ENCODE measurements at regions not wholly inside any gene's neighbourhood (a gene's known extent, or its start where the extent isn't known, plus 50 kb on each side); places are given as distances from the start of the nearest gene placed in this dataset.

DNA sequence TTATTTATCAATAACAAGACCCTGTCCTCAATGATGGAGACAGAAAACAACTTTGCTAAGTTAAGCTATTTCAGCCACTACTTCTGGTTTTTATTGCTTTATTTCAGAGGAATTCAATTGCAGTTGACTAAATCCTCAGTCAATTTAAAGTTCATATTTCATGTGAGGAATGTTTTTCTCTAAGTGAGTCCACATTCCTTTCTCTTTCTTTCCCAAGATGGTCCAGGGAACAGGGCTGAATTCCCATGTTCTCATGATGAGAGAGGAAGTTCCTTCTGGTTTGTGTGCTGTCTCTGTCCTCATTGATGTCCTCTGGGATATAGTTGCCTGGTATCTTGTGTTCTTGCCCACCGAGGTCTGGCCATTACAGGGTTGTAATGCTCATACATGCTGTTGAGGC is 117.2 kb downstream of the SLIT2 start:
- H3K27ac ChIP-seq, result no peak overlapping the region
- TF ChIP-seq, protein P1, sequence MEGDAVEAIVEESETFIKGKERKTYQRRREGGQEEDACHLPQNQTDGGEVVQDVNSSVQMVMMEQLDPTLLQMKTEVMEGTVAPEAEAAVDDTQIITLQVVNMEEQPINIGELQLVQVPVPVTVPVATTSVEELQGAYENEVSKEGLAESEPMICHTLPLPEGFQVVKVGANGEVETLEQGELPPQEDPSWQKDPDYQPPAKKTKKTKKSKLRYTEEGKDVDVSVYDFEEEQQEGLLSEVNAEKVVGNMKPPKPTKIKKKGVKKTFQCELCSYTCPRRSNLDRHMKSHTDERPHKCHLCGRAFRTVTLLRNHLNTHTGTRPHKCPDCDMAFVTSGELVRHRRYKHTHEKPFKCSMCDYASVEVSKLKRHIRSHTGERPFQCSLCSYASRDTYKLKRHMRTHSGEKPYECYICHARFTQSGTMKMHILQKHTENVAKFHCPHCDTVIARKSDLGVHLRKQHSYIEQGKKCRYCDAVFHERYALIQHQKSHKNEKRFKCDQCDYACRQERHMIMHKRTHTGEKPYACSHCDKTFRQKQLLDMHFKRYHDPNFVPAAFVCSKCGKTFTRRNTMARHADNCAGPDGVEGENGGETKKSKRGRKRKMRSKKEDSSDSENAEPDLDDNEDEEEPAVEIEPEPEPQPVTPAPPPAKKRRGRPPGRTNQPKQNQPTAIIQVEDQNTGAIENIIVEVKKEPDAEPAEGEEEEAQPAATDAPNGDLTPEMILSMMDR (conservative IDR thresholded peaks at IDR 0.05), result no peak

GRCh38 chr4:20370274-20370673 is 118.6 kb downstream of the SLIT2 start:
- no peak overlapping the region for H3K27ac ChIP-seq
- TF ChIP-seq, protein P1 (conservative IDR thresholded peaks at IDR 0.05), result no peak

GRCh38 chr4:20376070-20376469 is 124.4 kb downstream of the SLIT2 start:
- TF ChIP-seq, protein P1 (conservative IDR thresholded peaks at IDR 0.05), result no peak

DNA sequence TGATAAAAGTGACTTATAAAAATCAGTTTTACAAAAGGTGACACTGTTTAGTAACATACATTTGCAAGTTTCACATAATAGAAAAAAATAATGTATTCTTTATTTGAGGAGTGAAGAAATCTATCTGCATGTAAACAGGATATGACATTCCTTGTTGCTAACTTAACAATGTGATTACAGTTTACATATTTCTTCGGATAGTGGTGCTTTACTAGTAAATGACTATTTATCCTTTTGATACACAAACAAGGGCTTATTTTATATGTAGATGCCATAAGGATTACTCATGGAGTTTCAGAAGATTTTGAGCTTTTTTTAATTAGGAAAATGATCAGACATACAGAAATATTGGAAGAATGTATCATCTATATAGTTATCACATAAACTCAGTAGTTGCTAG is 126.5 kb downstream of the SLIT2 start:
- TF ChIP-seq, protein P1 (conservative IDR thresholded peaks at IDR 0.05), result no peak

More at GRCh38 chr4:20376070-20376469, 124.4 kb downstream of the SLIT2 start:
- H3K27ac ChIP-seq, result no peak overlapping the region

DNA sequence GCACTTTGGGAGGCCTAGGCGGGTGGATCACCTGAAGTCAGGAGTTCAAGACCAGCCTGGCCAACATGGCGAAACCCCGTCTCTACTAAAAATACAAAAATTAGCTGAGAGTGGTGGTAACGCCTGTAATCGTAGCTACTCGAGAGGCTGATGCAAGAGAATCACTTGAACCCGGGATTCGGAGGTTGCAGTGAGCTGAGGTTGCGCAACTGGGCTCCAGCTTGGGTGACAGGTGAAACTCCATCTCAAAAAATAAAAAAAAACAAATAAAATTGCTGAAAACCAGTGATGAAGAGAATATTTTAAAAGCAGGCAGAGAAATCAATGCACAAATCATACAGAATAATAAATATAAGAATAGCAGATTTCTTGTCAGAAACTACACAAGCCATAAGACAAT is 129.3 kb downstream of the SLIT2 start:
- H3K27ac ChIP-seq, result no peak overlapping the region
- TF ChIP-seq, protein P1 (conservative IDR thresholded peaks at IDR 0.05), result no peak

More for the DNA sequence above, 126.5 kb downstream of the SLIT2 start:
- no peak overlapping the region for H3K27ac ChIP-seq

DNA sequence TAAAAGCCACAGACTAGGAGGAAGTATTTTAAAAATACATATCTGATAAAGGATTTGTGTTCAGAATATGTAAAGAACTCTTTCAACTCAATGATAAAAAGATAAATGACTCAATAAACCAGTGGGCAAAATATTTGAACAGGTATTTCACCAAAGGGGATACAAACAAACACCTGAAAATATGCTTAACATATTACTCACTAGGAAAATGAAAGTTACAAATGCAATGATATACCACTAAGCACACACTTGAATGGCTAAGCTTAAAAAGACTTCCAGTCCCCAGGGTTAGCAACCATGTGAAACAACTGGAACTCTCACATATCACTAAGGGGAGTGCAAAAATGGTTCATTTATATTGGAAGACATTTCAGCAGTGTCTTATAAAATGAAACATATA is 131.6 kb downstream of the SLIT2 start:
- TF ChIP-seq, protein P1 (conservative IDR thresholded peaks at IDR 0.05), result no peak

GRCh38 chr4:20383969-20384368 is 132.3 kb downstream of the SLIT2 start:
- TF ChIP-seq, protein P1 (conservative IDR thresholded peaks at IDR 0.05), result no peak

More for the DNA sequence above, 131.6 kb downstream of the SLIT2 start:
- no peak overlapping the region for H3K27ac ChIP-seq

More at GRCh38 chr4:20383969-20384368, 132.3 kb downstream of the SLIT2 start:
- H3K27ac ChIP-seq, result no peak overlapping the region

All from VCaP (cell line).